ENCODE measurements at regions not wholly inside any gene's neighbourhood (a gene's known extent, or its start where the extent isn't known, plus 50 kb on each side); places are given as distances from the start of the nearest gene placed in this dataset.

GRCh38 chr9:106456581-106456980 lies 406.4 kb upstream of the ZNF462 start:
- Histone ChIP-seq H3K36me3 (ENCODE audit: insufficient read depth, low read length) (no peaks in the 10 kb centered on the region), H3K79me2 (ENCODE audit: insufficient read depth, low read length) (no peaks in the 10 kb centered on the region), H3K4me1 (ENCODE audit: insufficient read depth, low read length) (no peaks in the 10 kb centered on the region), H3K9ac (ENCODE audit: low read depth, low read length) (no peak overlapping the region), H3K4me2 (ENCODE audit: insufficient read depth, low read length) (no peak overlapping the region), H3K9me3 (ENCODE audit: insufficient read depth, low read length, severe bottlenecking) (no peaks in the 10 kb centered on the region), H2AFZ (ENCODE audit: low read depth, low read length) (no peak overlapping the region), H3K4me3 (ENCODE audit: low read depth in 1 of 2, low read length in 2 of 2) (no peak overlapping the region), H3K27me3 (ENCODE audit: insufficient read depth, low read length, poor library complexity) (no peaks in the 10 kb centered on the region), H4K20me1 (ENCODE audit: insufficient read depth, low read length) (no peaks in the 10 kb centered on the region), H3K27ac (ENCODE audit: low read length) (no peak overlapping the region)
- TF ChIP-seq CTCF (IDR thresholded peaks at IDR 0.05; ENCODE audit: borderline replicate concordance, extremely low read depth, low read length, poor library complexity, severe bottlenecking): no peak
- TF ChIP-seq EZH2 (IDR thresholded peaks at IDR 0.05; ENCODE audit: borderline replicate concordance, low read depth, low read length, severe bottlenecking): no peak
- no peak for DNase-seq
- no peak for ATAC-seq (ENCODE audit: insufficient read depth, low read depth)

DNA sequence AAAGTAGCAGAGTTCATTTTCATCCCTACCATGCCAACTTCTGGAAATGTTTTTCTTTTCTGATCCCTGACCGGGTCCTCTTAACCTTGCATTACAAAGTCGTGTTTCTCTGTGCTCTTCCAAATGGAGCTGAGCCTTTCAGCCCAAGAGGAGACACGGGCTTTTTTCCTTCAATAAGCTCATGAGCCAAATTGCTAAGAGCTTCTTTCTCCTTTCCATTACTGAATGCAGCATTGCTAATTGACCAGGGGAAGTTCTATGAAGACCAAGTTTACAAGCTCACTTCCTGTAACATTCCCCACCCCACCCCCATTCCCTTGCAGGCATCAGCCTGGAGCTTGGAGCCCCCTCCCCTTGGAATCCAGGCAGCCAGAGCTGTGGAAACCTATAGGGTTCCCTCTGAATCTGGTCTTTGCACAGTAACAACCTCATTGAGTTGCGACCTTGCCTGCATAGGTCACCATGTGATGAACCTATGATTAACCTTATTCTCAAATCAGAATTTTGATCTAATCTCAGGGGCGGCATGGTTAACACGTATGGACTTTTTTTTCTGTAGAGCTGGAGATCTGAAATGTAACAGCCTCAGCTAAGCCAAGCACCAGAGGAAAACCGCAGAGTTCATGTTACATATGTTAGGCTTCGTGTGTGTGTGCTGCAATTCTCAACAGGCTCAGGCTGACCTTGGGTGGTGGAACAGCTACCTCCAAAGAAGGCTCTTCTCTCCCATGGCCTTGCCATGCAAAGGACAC lies 395.7 kb upstream of the ZNF462 start:
- H3K36me3 ChIP-seq (ENCODE audit: insufficient read depth, low read length): no peaks in the 10 kb centered on the region
- ATAC-seq (ENCODE audit: insufficient read depth, low read depth) (no peak), DNase-seq (no peak)
- no peak overlapping the region for H3K4me2 ChIP-seq (ENCODE audit: insufficient read depth, low read length)
- no peak overlapping the region for H2AFZ ChIP-seq (ENCODE audit: low read depth, low read length)
- no peaks in the 10 kb centered on the region for H3K4me1 ChIP-seq (ENCODE audit: insufficient read depth, low read length)
- no peak overlapping the region for H3K9ac ChIP-seq (ENCODE audit: low read depth, low read length)
- H4K20me1 ChIP-seq (ENCODE audit: insufficient read depth, low read length): no peaks in the 10 kb centered on the region
- no peak overlapping the region for H3K27ac ChIP-seq (ENCODE audit: low read length)
- no peaks in the 10 kb centered on the region for H3K79me2 ChIP-seq (ENCODE audit: insufficient read depth, low read length)
- H3K27me3 ChIP-seq (ENCODE audit: insufficient read depth, low read length, poor library complexity): no peaks in the 10 kb centered on the region
- H3K4me3 ChIP-seq (ENCODE audit: low read depth in 1 of 2, low read length in 2 of 2): no peak overlapping the region
- TF ChIP-seq CTCF (IDR thresholded peaks at IDR 0.05; ENCODE audit: borderline replicate concordance, extremely low read depth, low read length, poor library complexity, severe bottlenecking): no peak
- TF ChIP-seq EZH2 (IDR thresholded peaks at IDR 0.05; ENCODE audit: borderline replicate concordance, low read depth, low read length, severe bottlenecking): no peak
- H3K9me3 ChIP-seq (ENCODE audit: insufficient read depth, low read length, severe bottlenecking): no peaks in the 10 kb centered on the region

- Histone ChIP-seq H3K9me3 (ENCODE audit: insufficient read depth, low read length, severe bottlenecking) (no peaks in the 10 kb centered on the region), H3K4me2 (ENCODE audit: insufficient read depth, low read length) (no peak overlapping the region), H3K9ac (ENCODE audit: low read depth, low read length) (no peak overlapping the region), H3K36me3 (ENCODE audit: insufficient read depth, low read length) (no peaks in the 10 kb centered on the region), H3K4me1 (ENCODE audit: insufficient read depth, low read length) (no peaks in the 10 kb centered on the region), H4K20me1 (ENCODE audit: insufficient read depth, low read length) (no peaks in the 10 kb centered on the region), H3K79me2 (ENCODE audit: insufficient read depth, low read length) (no peaks in the 10 kb centered on the region), H3K27ac (ENCODE audit: low read length) (no peak overlapping the region), H3K27me3 (ENCODE audit: insufficient read depth, low read length, poor library complexity) (no peaks in the 10 kb centered on the region), H3K4me3 (ENCODE audit: low read depth in 1 of 2, low read length in 2 of 2) (no peak overlapping the region), H2AFZ (ENCODE audit: low read depth, low read length) (no peak overlapping the region)
- no peak for ATAC-seq (ENCODE audit: insufficient read depth, low read depth)
- TF ChIP-seq EZH2 (IDR thresholded peaks at IDR 0.05; ENCODE audit: borderline replicate concordance, low read depth, low read length, severe bottlenecking) (no peak), CTCF (IDR thresholded peaks at IDR 0.05; ENCODE audit: borderline replicate concordance, extremely low read depth, low read length, poor library complexity, severe bottlenecking) (no peak)
- DNase-seq: no peak
These were observed 395.2 kb upstream of the ZNF462 start for GRCh38 chr9:106467865-106468164.

All from DND-41 (cell line).